Cardiac muscle cell (in vitro differentiated cells and primary cell): ENCODE measurements at regions not wholly inside any gene's neighbourhood (a gene's known extent, or its start where the extent isn't known, plus 50 kb on each side); places are given as distances from the start of the nearest gene placed in this dataset.

Experiments used
- DNase-seq, 2 donors: peaks; one replicate each; pipeline versions ENCODE4 v3.0.0 to v3.0.0-alpha.2; 2010 to 2017; ENCODE audit warnings: low read depth in 1 of 2, low spot score in 1 of 2
- H3K27ac ChIP-seq: fragments of 200-600 bp; sonication (generic); 2 replicates; pipeline ENCODE4 v1.5.1; 2016
- H3K27me3 ChIP-seq: fragments of 200-600 bp; sonication (generic); 2 replicates; pipeline ENCODE4 v1.6.0; 2016; ENCODE audit warnings: control low read depth
- H3K36me3 ChIP-seq: fragments of 200-600 bp; sonication (generic); 2 replicates; pipeline ENCODE4 v1.5.1; 2016; ENCODE audit warnings: control low read depth
- H3K4me1 ChIP-seq: fragments of 200-600 bp; sonication (generic); 2 replicates; pipeline ENCODE4 v1.8.1; 2017; ENCODE audit warnings: low read depth, mild to moderate bottlenecking, mixed run types
- H3K4me3 ChIP-seq: fragments of 200-600 bp; sonication (generic); 2 replicates; pipeline ENCODE4 v1.5.1; 2016; ENCODE audit warnings: mild to moderate bottlenecking
- H3K9me3 ChIP-seq: fragments of 200-600 bp; sonication (generic); 2 replicates; pipeline ENCODE4 v1.5.1; 2017; ENCODE audit warnings: low read depth, mild to moderate bottlenecking, control low read depth
- TF ChIP-seq, protein P1 (sequence below): IDR thresholded peaks from 2 replicates; pipeline ENCODE4 v1.5.1; 2012; ENCODE audit warnings: low read depth, mild to moderate bottlenecking, low read length

DNA sequence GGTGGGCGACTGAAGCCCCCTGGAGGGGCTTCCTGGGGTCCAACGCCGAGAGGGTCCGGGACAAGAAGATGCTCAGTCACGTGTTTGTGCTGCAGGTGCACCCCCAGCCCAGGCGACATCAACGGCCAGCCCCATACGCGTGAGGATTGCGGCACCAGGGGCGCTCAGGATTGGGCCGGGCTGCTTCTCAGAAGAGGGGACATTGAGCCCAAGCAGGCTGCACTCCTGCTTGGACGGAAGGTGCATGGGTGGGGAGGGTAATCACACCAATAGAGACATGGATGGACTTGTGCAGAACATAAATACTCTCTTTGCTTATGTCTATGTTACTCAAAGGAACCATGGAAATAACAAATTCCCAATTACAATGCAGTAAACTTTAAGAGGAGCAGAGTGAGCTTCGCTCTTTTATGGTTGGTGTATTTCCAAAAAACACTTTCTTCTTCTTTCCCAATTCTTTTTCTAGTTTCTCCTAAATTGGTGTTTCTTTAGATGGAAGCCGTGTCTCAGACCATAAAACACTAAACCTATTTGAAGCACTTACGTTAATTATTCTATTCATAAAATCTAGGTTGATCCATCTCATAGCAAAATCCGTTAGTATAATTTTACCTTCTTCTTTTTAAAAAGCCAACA, 182.7 kb downstream of the GOLGA6L6 start:
- H3K27ac ChIP-seq = no peak overlapping the region
- no peaks in the 10 kb centered on the region for H3K4me1 ChIP-seq
- H3K9me3 ChIP-seq = peaks cover 23% of the 10 kb centered on the region
- H3K27me3 ChIP-seq = no peaks in the 10 kb centered on the region
- peaks cover 4% of the 10 kb centered on the region for H3K36me3 ChIP-seq
- no peak for DNase-seq
- TF ChIP-seq, protein P1, sequence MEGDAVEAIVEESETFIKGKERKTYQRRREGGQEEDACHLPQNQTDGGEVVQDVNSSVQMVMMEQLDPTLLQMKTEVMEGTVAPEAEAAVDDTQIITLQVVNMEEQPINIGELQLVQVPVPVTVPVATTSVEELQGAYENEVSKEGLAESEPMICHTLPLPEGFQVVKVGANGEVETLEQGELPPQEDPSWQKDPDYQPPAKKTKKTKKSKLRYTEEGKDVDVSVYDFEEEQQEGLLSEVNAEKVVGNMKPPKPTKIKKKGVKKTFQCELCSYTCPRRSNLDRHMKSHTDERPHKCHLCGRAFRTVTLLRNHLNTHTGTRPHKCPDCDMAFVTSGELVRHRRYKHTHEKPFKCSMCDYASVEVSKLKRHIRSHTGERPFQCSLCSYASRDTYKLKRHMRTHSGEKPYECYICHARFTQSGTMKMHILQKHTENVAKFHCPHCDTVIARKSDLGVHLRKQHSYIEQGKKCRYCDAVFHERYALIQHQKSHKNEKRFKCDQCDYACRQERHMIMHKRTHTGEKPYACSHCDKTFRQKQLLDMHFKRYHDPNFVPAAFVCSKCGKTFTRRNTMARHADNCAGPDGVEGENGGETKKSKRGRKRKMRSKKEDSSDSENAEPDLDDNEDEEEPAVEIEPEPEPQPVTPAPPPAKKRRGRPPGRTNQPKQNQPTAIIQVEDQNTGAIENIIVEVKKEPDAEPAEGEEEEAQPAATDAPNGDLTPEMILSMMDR = no peak
- H3K4me3 ChIP-seq = no peak overlapping the region

DNA sequence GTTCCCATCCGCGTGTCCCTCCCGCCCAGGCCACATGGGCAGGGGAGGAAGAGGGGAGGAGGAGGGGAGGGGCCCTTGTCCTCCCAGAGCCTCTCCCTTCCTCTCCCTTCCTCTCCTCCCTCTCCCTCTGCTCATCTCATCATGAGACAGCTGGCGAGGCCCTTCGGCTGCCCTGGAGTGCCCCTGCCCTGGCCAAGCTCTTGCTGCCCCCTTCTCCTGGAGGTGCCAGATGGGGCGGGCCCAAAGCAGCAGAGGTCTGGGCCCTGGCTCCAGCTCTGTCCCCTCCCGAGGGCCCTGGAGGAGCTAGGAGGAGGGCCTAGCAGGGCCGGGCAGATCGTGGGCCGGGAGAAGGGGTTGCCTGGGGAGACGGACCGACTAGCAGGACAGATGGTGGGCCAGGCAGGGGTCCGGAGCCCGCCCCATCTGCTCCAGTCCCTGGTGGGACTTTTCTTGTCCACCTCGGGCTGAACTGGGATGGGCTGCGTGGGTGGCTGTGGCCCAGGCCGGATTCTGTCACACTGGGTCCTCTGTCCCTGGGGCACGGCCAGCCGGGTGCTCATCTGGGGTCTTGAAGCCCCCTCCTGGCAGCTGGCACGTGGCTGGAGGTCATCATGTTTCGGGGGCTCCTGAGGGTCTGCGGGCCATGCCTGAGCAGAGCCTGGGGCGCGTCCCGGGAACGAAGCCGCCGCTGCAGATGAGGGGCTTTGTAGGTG, 183.4 kb downstream of the GOLGA6L6 start:
- no peak for DNase-seq
- Histone ChIP-seq H3K27ac (no peak overlapping the region), H3K4me1 (no peaks in the 10 kb centered on the region), H3K36me3 (peaks cover 4% of the 10 kb centered on the region), H3K27me3 (no peaks in the 10 kb centered on the region), H3K4me3 (no peak overlapping the region), H3K9me3 (peaks cover 18% of the 10 kb centered on the region)
- TF ChIP-seq, protein P1 = no peak

DNA sequence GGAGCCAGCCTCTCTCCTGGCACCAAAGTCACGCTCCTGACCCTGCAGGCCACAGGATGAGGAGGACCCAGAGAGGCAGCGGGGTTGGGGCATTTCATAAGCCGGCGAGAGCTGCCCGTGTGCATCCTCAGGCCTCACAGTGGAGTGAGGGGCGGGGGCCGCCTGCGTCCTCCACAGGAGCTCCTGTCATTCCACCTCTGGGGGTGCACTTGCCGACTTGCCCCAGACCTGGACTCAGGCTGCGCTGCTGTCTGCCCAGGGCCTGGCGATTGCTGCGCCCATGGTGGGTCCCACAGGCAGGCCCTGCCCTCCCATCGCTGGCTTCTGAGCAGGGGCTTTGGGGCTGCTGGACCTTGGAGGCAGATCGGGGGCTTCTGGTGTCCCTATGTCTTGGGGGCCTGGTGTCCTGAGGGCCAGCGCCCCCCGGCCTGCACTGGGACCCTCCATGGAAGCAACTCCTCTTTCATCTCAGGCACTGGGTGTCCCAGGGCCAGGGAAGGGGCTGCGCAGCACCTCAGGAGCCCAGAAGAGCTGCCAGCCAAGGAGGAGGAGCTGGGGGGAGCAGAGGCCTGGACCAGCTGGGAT, 184.0 kb downstream of the GOLGA6L6 start:
- H3K27ac ChIP-seq = no peak overlapping the region

DNA sequence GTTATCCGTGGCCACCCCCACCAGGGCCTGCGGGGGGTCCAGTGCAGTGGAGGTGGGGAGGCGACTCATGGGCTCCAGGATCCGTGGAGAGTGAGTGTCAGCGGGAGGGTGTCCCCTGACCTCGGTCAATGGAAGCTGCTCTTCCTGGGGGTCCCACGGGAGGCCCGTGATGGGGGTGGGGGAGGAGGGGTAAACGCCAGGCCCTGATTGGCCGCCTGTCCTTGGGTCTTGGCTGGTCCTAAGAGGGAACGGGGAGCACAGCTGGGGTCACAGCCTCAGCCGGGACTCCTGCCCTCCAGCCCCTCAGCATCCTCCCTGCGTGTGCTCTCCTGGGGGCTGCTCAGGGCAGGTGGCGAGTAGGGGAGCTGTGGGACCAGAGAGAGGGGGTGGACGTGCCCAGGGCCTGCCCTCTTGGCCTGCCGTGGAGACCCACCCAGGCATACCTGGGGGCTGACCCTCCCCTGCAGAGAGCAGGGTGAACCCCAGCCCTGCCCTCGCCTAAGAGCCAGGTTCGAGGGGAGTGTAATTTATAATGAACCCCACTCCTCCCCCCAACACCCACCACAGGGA, 184.6 kb downstream of the GOLGA6L6 start:
- Histone ChIP-seq H3K36me3 (peaks cover 4% of the 10 kb centered on the region), H3K27me3 (no peaks in the 10 kb centered on the region), H3K4me3 (no peak overlapping the region), H3K4me1 (no peaks in the 10 kb centered on the region), H3K9me3 (peaks cover 18% of the 10 kb centered on the region), H3K27ac (no peak overlapping the region)
- no peak for DNase-seq
- TF ChIP-seq, protein P1 = no peak

More for the DNA sequence above, 184.0 kb downstream of the GOLGA6L6 start:
- Histone ChIP-seq H3K4me1 (no peaks in the 10 kb centered on the region), H3K9me3 (peaks cover 18% of the 10 kb centered on the region), H3K36me3 (peaks cover 4% of the 10 kb centered on the region), H3K4me3 (no peak overlapping the region), H3K27me3 (no peaks in the 10 kb centered on the region)
- no peak for DNase-seq
- TF ChIP-seq, protein P1 = no peak

DNA sequence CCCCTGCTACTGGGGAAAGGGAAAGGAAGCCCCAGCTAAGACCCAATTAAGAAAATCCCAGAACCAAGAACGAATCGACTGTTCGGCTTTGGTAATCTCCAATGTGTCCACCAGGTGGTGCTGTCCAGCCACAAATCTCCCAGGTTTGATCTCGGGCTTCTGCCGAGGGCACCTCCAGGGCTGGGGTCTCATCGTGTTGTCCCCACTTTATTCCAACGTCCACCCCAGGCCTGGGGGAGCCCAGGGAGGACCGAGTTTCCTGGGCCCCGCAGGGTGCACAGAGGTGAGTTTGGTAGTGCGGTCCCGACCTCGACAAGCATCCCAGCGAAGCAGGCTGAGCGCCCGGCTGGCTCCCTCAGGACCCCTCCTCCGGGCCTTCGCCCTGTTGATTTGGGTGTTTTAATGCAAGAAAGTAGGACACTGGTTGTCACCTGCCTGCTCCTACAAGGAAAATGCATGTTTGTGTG, 185.1 kb downstream of the GOLGA6L6 start:
- no peak for DNase-seq
- H3K4me3 ChIP-seq = no peak overlapping the region
- H3K9me3 ChIP-seq = peaks cover 22% of the 10 kb centered on the region
- H3K27ac ChIP-seq = no peak overlapping the region
- no peaks in the 10 kb centered on the region for H3K27me3 ChIP-seq
- TF ChIP-seq, protein P1 = peak; percentile 15
- no peaks in the 10 kb centered on the region for H3K4me1 ChIP-seq
- peaks cover 4% of the 10 kb centered on the region for H3K36me3 ChIP-seq
